Thyroid gland (tissue), 4 donors: ENCODE measurements at regions not wholly inside any gene's neighbourhood (a gene's known extent, or its start where the extent isn't known, plus 50 kb on each side); places are given as distances from the start of the nearest gene placed in this dataset.

ENCODE experiments used
- DNase-seq, 2 donors: peaks; one replicate each; pipeline ENCODE4 v3.0.0-alpha.2; 2019
- H3K27ac ChIP-seq, 3 donors: fragments of 200-600 bp; sonication (generic); 1 replicate in 2 of 3; 2 replicates in 1 of 3; pipeline ENCODE4 v1.5.1; 2016 to 2019; ENCODE audit warnings: mild to moderate bottlenecking in 1 of 3, moderate library complexity in 1 of 3
- H3K27me3 ChIP-seq: fragments of 200-600 bp; sonication (generic); one replicate; pipeline ENCODE4 v1.5.1; 2019
- H3K36me3 ChIP-seq, 2 donors: fragments of 200-600 bp; sonication (generic); one replicate each; pipeline ENCODE4 v1.5.1; 2016 to 2019
- H3K4me1 ChIP-seq, 2 donors: fragments of 200-600 bp; sonication (generic); one replicate each; pipeline ENCODE4 v1.5.1; 2017 to 2019
- H3K4me3 ChIP-seq, 3 donors: fragments of 200-600 bp; sonication (generic); replicated peaks in 1 of 3; 1 replicate in 2 of 3; 2 replicates in 1 of 3; pipeline ENCODE4 v1.5.1; 2016; ENCODE audit warnings: mild to moderate bottlenecking in 1 of 3
- H3K9me3 ChIP-seq: fragments of 200-600 bp; sonication (generic); one replicate; pipeline ENCODE4 v1.5.1; 2017
- POLR2A ChIP-seq, 2 donors: fragments of 450-650 bp; IDR thresholded peaks; one replicate each; pipeline ENCODE4 v1.6.1; 2017; ENCODE audit warnings: antibody characterized with exemption in 2 of 2, mild to moderate bottlenecking in 2 of 2, moderate library complexity in 1 of 2
- WGBS, 2 donors: methylation state at CpG; one replicate each; pipeline ENCODE4 v1.1.5; 2017; 5-methylcytosine and 5-hydroxymethylcytosine counted together
- intact Hi-C: fragments of 100-400 bp; cut with DNase I; formaldehyde crosslinking; loops from one replicate; pipeline ENCODE4 v1.15.1; 2023
- TF ChIP-seq, protein P1 (sequence below), 6 experiments: fragments of 200-600 bp in 3 of 6; fragments of 450-650 bp in 3 of 6; sonication (generic) in 3 of 6; IDR thresholded peaks; one replicate each; pipeline ENCODE4 v1.5.1; 2016 to 2019; ENCODE audit warnings: antibody characterized with exemption in 6 of 6, mild to moderate bottlenecking in 2 of 6, inconsistent platforms in 1 of 6, moderate library complexity in 1 of 6

GRCh38 chr17:77379832-77380231 lies 239.1 kb downstream of the SEC14L1 start:
- no peak for DNase-seq
- no peaks in the 10 kb centered on the region for H3K9me3 ChIP-seq
- peaks cover 59 to 100% of the 10 kb centered on the region in 2 donors for H3K4me1 ChIP-seq
- peak overlapping the region; percentile 18 to 53 (median 36) for H3K27ac ChIP-seq
- H3K4me3 ChIP-seq, result no peak overlapping the region
- WGBS, 2 donors, result 32 to 41% methylated on average over 5 to 6 of the region's 6 CpGs
- TF ChIP-seq, protein P1, sequence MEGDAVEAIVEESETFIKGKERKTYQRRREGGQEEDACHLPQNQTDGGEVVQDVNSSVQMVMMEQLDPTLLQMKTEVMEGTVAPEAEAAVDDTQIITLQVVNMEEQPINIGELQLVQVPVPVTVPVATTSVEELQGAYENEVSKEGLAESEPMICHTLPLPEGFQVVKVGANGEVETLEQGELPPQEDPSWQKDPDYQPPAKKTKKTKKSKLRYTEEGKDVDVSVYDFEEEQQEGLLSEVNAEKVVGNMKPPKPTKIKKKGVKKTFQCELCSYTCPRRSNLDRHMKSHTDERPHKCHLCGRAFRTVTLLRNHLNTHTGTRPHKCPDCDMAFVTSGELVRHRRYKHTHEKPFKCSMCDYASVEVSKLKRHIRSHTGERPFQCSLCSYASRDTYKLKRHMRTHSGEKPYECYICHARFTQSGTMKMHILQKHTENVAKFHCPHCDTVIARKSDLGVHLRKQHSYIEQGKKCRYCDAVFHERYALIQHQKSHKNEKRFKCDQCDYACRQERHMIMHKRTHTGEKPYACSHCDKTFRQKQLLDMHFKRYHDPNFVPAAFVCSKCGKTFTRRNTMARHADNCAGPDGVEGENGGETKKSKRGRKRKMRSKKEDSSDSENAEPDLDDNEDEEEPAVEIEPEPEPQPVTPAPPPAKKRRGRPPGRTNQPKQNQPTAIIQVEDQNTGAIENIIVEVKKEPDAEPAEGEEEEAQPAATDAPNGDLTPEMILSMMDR (IDR thresholded peaks at IDR 0.05), result no peak
- no peak for TF ChIP-seq POLR2A (IDR thresholded peaks at IDR 0.05)
- intact Hi-C loops, result loop anchor here (5.0 kb wide), 1 partner anchor 47 kb away; no protein-coding TSS in a partner anchor
- H3K36me3 ChIP-seq, result no peaks in the 10 kb centered on the region
- H3K27me3 ChIP-seq, result no peaks in the 10 kb centered on the region

- intact Hi-C loops, result loop anchor here (5.0 kb wide), 1 partner anchor 47 kb away; no protein-coding TSS in a partner anchor
- WGBS, 2 donors, result 78 to 80% methylated on average over 8 to 11 of the region's 11 CpGs
- TF ChIP-seq, protein P1 (IDR thresholded peaks at IDR 0.05), result no peak
- no peak for TF ChIP-seq POLR2A (IDR thresholded peaks at IDR 0.05)
- H3K9me3 ChIP-seq, result no peaks in the 10 kb centered on the region
- H3K27ac ChIP-seq, result peak overlapping the region in 1 of 3 donors; percentile 53
- H3K4me1 ChIP-seq, result peaks cover 58 to 100% of the 10 kb centered on the region in 2 donors
- DNase-seq, result no peak
- no peaks in the 10 kb centered on the region for H3K36me3 ChIP-seq
- no peaks in the 10 kb centered on the region for H3K27me3 ChIP-seq
- no peak overlapping the region for H3K4me3 ChIP-seq
Observed at GRCh38 chr17:77380395-77381184, 239.8 kb downstream of the SEC14L1 start.

DNA sequence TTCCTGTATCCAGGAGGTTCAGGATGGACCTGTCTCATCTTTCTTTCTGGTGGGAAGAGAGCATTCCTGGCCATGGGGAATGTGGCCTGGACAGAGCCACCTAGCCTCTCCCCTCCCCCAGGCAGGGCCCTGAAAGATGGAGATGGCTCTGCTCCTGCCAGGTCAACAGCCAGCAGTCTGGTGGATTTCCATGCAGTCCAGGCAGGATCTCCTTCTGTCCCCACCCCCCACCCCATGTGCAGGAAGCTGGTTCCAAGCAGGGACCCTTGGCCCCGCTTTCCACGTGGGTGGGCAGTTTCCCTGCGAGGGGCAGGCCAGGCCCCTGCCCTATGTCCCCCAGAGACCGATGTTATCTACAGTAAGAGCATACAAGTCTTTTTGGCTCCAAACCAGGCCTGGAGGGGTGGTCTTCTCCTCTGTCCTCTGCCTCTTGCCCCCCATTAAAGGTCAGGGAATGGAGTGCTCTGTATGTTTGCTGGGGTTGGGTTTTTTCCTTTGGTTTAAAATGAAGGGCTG lies 240.5 kb downstream of the SEC14L1 start:
- TF ChIP-seq, protein P1 (IDR thresholded peaks at IDR 0.05), result no peak
- no peak for TF ChIP-seq POLR2A (IDR thresholded peaks at IDR 0.05)
- 56 to 60% methylated on average over 1 to 2 of the region's 4 CpGs for WGBS, 2 donors
- no peak for DNase-seq
- no peaks in the 10 kb centered on the region for H3K9me3 ChIP-seq
- H3K27ac ChIP-seq, result peak overlapping the region in 2 of 3 donors; percentile 10 to 53
- H3K27me3 ChIP-seq, result no peaks in the 10 kb centered on the region
- intact Hi-C loops, result loop anchor here (5.0 kb wide), 1 partner anchor 46 kb away; no protein-coding TSS in a partner anchor
- H3K4me1 ChIP-seq, result peaks cover 58 to 100% of the 10 kb centered on the region in 2 donors
- H3K4me3 ChIP-seq, result no peak overlapping the region
- H3K36me3 ChIP-seq, result no peaks in the 10 kb centered on the region

- TF ChIP-seq, protein P1 (IDR thresholded peaks at IDR 0.05), result no peak
- TF ChIP-seq POLR2A (IDR thresholded peaks at IDR 0.05), result no peak
- H3K4me3 ChIP-seq, result no peak overlapping the region
- no peak for DNase-seq
- H3K36me3 ChIP-seq, result no peaks in the 10 kb centered on the region
- 78 to 80% methylated on average over 8 of the region's 8 CpGs for WGBS, 2 donors
- H3K27me3 ChIP-seq, result no peaks in the 10 kb centered on the region
- no peaks in the 10 kb centered on the region for H3K9me3 ChIP-seq
- H3K4me1 ChIP-seq, result peaks cover 58 to 100% of the 10 kb centered on the region in 2 donors
- peak overlapping the region in 1 of 3 donors; percentile 10 for H3K27ac ChIP-seq
- intact Hi-C loops, result loop anchor here (5.0 kb wide), 1 partner anchor 46 kb away; no protein-coding TSS in a partner anchor
Observed at GRCh38 chr17:77381731-77382130, 241.0 kb downstream of the SEC14L1 start.
